HEK293 (cell line): ENCODE measurements at regions not wholly inside any gene's neighbourhood (a gene's known extent, or its start where the extent isn't known, plus 50 kb on each side); places are given as distances from the start of the nearest gene placed in this dataset.

Experiments
- GFI1B ChIP-seq: fragments of 450-650 bp; formaldehyde crosslinking; IDR thresholded peaks from 2 replicates; pipeline ENCODE4 v1.5.1; 2016; ENCODE audit warnings: missing biosample characterization, missing genetic modification characterization
- HOXC10 ChIP-seq: sonication (generic); formaldehyde crosslinking; IDR thresholded peaks from 2 replicates; pipeline ENCODE4 v1.8.1; 2023; ENCODE audit warnings: mild to moderate bottlenecking, missing genetic modification reagents
- TF ChIP-seq, protein P1 (sequence below): fragments of 450-650 bp; formaldehyde crosslinking; IDR thresholded peaks from 2 replicates; pipeline ENCODE4 v1.5.1; 2016; ENCODE audit warnings: missing biosample characterization, missing genetic modification characterization

DNA sequence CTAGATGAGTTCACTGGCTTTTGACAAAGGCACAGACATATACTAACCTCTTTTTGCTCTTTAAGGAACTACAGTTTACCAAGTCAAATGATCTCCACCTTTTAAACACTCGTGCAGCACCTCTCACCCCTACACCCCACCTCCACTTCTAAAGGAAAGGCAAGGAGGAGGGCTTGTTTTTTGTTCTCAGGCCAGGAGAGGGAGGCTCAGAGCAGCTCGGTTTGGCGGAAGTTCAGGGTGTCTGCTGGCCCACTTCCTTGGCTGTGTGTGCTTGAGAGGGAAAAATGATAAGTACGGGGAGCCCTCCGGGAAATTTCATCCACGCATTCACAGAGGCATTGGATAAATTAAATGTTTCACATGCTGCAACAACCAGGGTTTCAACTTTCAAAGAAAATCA, 667.9 kb downstream of the BCL11A start:
- TF ChIP-seq, protein P1, sequence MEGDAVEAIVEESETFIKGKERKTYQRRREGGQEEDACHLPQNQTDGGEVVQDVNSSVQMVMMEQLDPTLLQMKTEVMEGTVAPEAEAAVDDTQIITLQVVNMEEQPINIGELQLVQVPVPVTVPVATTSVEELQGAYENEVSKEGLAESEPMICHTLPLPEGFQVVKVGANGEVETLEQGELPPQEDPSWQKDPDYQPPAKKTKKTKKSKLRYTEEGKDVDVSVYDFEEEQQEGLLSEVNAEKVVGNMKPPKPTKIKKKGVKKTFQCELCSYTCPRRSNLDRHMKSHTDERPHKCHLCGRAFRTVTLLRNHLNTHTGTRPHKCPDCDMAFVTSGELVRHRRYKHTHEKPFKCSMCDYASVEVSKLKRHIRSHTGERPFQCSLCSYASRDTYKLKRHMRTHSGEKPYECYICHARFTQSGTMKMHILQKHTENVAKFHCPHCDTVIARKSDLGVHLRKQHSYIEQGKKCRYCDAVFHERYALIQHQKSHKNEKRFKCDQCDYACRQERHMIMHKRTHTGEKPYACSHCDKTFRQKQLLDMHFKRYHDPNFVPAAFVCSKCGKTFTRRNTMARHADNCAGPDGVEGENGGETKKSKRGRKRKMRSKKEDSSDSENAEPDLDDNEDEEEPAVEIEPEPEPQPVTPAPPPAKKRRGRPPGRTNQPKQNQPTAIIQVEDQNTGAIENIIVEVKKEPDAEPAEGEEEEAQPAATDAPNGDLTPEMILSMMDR (tag by site-specific recombination) = no peak
- TF ChIP-seq GFI1B (tag by site-specific recombination) = no peak
- TF ChIP-seq HOXC10 (CRISPR knock-in tag) = no peak
